COR-L47 (cell line): ENCODE measurements at regions not wholly inside any gene's neighbourhood (a gene's known extent, or its start where the extent isn't known, plus 50 kb on each side); places are given as distances from the start of the nearest gene placed in this dataset.

Experiments used
- DNase-seq: peaks from one replicate; lab custom pipeline; 2025; lab: John Stamatoyannopoulos, UW

GRCh38 chr13:73966331-73966730 is 167.9 kb downstream of the KLF12 start:
- no peak for DNase-seq

GRCh38 chr13:73962284-73962683 is 171.9 kb downstream of the KLF12 start:
- no peak for DNase-seq

- no peak for DNase-seq
Measured at GRCh38 chr13:73961181-73961580, 173.0 kb downstream of the KLF12 start.

- no peak for DNase-seq
Measured at GRCh38 chr13:73960474-73960873, 173.7 kb downstream of the KLF12 start.

GRCh38 chr13:73958657-73959397 is 175.4 kb downstream of the KLF12 start:
- no peak for DNase-seq

- no peak for DNase-seq
Measured at GRCh38 chr13:73957889-73958288, 176.3 kb downstream of the KLF12 start.

- no peak for DNase-seq
Measured at GRCh38 chr13:73956795-73957408, 177.3 kb downstream of the KLF12 start.

GRCh38 chr13:73955977-73956500 is 178.2 kb downstream of the KLF12 start:
- no peak for DNase-seq

GRCh38 chr13:73954808-73955207 is 179.4 kb downstream of the KLF12 start:
- DNase-seq: no peak

- DNase-seq: no peak
Measured at GRCh38 chr13:73952648-73953047, 181.6 kb downstream of the KLF12 start.

- no peak for DNase-seq
Measured at GRCh38 chr13:73948848-73949529, 185.2 kb downstream of the KLF12 start.

- DNase-seq: no peak
Measured at GRCh38 chr13:73945871-73946270, 188.3 kb downstream of the KLF12 start.

- DNase-seq: no peak
Measured at GRCh38 chr13:73945382-73945781, 188.8 kb downstream of the KLF12 start.

GRCh38 chr13:73943965-73944233 is 190.3 kb downstream of the KLF12 start:
- no peak for DNase-seq

GRCh38 chr13:73943137-73943964 is 190.9 kb downstream of the KLF12 start:
- DNase-seq: no peak

GRCh38 chr13:73941752-73942151 is 192.5 kb downstream of the KLF12 start:
- no peak for DNase-seq

- no peak for DNase-seq
Measured at GRCh38 chr13:73940098-73940497, 194.1 kb downstream of the KLF12 start.

GRCh38 chr13:73939603-73940002 is 194.6 kb downstream of the KLF12 start:
- DNase-seq: no peak

GRCh38 chr13:73939071-73939380 is 195.2 kb downstream of the KLF12 start:
- DNase-seq: no peak

GRCh38 chr13:73938372-73939070 is 195.7 kb downstream of the KLF12 start:
- DNase-seq: no peak

GRCh38 chr13:73937441-73937840 is 196.8 kb downstream of the KLF12 start:
- DNase-seq: no peak

GRCh38 chr13:73935991-73936390 is 198.2 kb downstream of the KLF12 start:
- no peak for DNase-seq
